ENCODE measurements at regions not wholly inside any gene's neighbourhood (a gene's known extent, or its start where the extent isn't known, plus 50 kb on each side); places are given as distances from the start of the nearest gene placed in this dataset.
"Not testable (repeated sequence)": the region's sequence is repeated elsewhere in the genome, so short reads cannot be mapped to it uniquely, and the experiment has no call there.

- no peak for DNase-seq
Measured at GRCh38 chr12:127133675-127134335, 1133.2 kb upstream of the TMEM132C start.

- not testable (repeated sequence) for DNase-seq
Measured at GRCh38 chr12:127140864-127141484, 1126.0 kb upstream of the TMEM132C start.

GRCh38 chr12:127143020-127143419, 1124.0 kb upstream of the TMEM132C start:
- no peak for DNase-seq

GRCh38 chr12:127144770-127145169, 1122.2 kb upstream of the TMEM132C start:
- DNase-seq = no peak

GRCh38 chr12:127145241-127145928, 1121.6 kb upstream of the TMEM132C start:
- no peak for DNase-seq

GRCh38 chr12:127145929-127146789, 1120.8 kb upstream of the TMEM132C start:
- DNase-seq = peak; percentile 88

DNA sequence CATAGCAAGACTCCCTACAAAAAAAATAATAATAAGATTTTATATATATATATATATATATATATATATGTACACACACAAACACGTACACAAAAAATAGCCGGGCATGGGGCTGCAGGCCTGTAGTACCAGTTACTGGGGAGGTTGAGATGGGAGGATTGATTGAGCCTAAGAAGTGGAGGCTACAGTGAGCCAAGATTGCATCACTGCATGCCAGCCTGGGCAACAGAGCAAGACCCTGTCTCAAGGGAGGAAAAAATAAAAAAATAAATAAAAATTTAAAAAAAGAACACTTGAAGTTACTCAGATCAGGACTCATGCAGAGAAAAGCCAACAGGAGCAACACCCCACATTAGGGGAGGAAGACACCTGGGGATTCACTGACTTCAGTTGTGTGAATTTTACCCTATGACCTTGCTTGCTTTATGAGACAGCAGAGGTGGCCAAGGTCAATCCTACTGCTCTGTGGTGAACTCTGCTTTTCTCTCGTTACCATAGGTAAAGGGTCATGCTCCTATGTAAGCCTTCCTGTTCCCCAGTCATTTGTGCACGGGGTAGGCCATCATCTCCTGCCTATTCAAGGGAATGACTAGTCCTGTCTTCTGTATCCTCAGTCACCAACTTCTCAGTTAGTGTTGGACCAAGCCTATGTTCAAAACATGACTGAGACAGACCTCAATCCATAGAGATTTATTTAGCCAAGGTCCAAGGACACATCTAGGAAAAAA, 1119.8 kb upstream of the TMEM132C start:
- DNase-seq = no peak

DNA sequence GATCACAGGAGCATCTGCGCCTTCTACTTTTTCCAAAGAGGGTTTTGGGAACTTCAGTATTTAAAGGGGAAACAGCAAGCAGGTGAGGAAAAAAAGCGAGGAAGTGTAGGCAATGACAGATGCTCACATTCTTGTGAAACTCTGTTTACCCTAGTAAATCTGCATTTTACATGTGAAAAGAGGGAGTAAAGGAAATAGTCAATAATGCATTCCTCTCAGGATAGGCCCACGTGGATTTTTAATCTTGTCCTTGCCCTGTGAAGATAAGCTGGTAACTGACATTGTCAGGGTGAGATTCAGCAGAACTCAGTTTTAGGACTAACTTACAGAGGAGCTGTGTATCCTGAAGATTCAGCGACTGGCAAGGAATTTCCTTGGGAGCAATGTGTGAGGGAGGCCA, 1119.2 kb upstream of the TMEM132C start:
- DNase-seq = no peak

GRCh38 chr12:127148318-127148717, 1118.7 kb upstream of the TMEM132C start:
- DNase-seq = no peak

- no peak for DNase-seq
Measured at GRCh38 chr12:127149226-127149964, 1117.6 kb upstream of the TMEM132C start.

- no peak for DNase-seq
Measured at GRCh38 chr12:127150028-127150427, 1116.9 kb upstream of the TMEM132C start.

GRCh38 chr12:127150479-127150878, 1116.5 kb upstream of the TMEM132C start:
- no peak for DNase-seq

DNA sequence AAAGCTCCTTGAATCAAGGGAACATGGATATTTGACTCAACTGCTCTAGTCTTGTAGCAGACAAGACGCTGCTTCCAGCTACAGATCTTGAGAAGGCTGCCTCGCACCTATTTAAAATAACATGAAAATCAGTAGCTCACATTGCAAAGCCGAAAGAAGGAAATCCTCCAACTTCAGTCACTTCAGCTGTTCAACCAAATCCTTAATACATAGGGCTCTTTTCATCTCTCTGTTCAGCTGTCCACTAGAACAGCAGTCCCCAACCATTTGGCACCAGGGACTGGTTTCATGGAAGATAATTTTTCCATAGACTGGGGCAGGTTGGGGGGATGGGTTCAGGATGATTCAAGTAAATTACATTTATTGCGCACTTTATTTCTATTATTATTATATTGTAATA, 1116.0 kb upstream of the TMEM132C start:
- no peak for DNase-seq

DNA sequence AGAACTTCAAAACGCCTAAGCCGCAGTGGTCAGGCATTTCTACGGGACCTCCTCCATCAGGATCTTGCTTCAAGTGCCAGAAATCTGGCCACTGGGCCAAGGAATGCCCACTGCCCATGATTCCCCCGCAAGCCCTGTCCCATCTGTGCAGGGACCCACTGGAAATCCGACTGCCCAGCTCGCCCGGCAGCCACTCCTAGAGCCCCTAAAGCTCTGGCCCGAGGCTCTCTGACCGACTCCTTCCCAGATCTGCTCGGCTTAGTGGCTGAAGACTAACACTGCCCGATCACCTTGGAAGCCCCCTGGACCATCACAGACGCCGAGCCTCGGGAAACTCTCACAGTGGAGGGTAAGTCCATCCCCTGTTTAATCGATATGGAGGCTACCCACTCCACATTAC, 1113.0 kb upstream of the TMEM132C start:
- DNase-seq = no peak

- DNase-seq = not testable (repeated sequence)
Measured at GRCh38 chr12:127154830-127155229, 1112.1 kb upstream of the TMEM132C start.

DNA sequence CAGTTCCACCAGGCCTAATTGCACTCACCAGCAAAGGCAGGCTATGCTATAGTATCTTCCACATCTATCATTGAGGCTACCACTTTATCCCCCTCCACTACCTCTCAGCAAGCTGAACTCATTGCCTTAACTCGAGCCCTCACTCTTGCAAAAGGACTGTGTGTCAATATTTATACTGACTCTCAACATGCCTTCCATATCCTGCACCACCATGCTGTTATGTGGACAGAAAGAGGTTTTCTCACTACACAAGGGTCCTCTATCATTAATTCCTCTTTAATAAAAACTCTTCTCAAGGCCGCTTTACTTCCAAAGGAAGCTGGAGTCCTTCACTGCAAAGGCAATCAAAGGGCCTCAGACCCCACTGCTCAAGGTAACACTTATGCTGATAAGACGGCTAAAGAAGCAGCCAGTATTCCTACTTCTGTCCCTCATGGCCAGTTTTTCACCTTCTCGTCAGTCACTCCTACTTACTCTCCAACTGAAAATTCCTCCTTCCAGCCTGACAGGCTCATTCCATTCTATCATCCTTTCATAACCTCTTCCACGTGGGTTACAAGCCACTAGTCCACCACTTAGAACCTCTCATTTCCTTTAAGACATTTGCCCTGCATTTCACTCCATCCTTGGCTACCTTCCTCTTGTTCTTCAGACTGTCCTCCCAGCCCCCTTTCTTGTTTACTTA, 1110.9 kb upstream of the TMEM132C start:
- DNase-seq = not testable (repeated sequence)

- DNase-seq = not testable (repeated sequence)
Measured at GRCh38 chr12:127157501-127158366, 1109.2 kb upstream of the TMEM132C start.

- no peak for DNase-seq
Measured at GRCh38 chr12:127158385-127159061, 1108.4 kb upstream of the TMEM132C start.

GRCh38 chr12:127161466-127161865, 1105.5 kb upstream of the TMEM132C start:
- DNase-seq = no peak

Measured in activated CD8-positive, alpha-beta memory T cell treated with anti-CD3 and anti-CD28 coated beads, Interleukin-2, amount 50 U/mL, for 48 hours (primary cell).